MV-4-11 (cell line): ENCODE measurements at regions not wholly inside any gene's neighbourhood (a gene's known extent, or its start where the extent isn't known, plus 50 kb on each side); places are given as distances from the start of the nearest gene placed in this dataset.
"Not testable (repeated sequence)": the region's sequence is repeated elsewhere in the genome, so short reads cannot be mapped to it uniquely, and the experiment has no call there.

Experiments
- DNase-seq: peaks from one replicate; lab custom pipeline; 2025; lab: John Stamatoyannopoulos, UW

DNA sequence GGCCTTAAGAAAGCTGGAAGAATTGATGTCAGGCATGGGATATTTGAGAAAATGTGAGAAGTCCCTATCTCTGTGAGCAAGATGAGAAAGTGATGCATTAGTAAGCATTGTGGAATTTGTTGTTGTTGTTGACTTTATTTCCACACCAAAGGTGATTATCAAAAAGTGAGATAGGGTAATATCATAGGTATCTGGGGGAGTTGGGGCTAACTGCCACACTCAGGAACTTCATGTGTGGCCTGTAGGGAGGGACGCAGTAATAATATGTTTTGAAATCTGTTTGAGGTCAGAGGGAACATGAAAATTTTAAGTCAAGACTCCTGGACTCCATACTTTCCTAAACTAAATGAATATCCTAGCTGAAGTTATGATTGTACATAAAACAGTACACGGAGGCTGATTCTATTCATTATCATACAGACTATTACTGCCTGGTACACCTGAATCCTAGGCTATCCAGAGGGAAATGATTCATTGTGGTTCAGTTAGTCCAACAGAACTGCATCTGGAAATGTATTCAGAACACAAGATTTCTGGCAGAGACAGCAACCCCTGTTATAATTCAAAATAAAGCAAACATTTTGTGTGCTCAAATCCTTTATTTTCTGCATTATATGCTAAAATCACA, 304.8 kb downstream of the CPS1 start:
- no peak for DNase-seq

DNA sequence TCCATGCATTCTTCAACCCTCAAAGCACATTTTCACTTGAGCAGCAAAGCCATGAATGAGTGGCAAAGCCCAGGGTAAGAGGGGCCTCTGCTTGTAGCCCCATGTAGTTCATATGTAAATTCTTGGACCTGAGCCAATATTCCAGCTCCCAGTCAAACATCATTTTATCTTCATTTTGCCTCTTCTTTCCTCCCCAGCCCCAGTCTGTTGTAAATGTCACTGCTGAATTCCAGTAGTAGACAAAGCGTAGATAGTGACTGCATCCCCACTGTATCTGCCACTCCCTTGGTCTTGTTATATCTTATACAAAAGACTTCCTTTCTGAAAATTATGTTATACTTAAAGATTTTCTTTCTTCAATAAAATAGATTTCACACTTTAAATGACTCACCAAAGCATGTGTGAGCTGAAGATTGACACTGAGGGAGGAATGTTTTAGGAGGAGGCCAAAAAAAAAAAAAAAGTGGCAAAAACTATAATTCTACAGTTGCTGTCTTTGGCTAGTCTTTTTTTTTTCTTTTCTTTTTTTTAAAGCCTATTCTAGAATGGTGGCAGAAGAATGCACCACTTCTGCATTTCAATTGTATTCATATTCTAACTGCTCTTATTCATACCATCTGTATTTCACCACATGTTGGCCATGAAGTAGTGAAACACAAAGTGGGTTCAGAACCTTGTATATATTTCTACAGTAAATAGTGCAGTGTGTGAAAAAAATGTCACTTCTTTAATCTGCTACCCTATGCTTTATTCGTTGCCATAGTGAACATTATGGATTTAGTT, 306.1 kb downstream of the CPS1 start:
- DNase-seq: peak; percentile 17

DNA sequence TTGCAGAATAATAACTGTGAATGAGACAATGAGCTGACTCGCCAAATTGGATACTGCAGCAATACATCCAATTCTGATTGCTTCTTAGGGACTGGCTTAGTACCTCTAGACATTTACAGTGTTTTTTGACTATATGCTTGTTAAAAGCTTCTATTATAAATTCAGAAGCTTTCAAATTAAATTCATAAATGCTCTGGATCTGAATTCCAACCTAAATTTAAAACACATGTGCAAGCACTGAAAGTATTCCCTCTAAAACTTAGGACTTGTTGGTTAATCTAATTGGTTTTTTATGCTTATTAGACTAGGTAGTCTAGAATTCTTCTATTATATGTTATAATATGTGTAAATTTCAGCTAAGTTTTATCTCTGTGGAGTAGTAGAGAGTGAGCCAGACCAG, 306.9 kb downstream of the CPS1 start:
- DNase-seq: no peak

DNA sequence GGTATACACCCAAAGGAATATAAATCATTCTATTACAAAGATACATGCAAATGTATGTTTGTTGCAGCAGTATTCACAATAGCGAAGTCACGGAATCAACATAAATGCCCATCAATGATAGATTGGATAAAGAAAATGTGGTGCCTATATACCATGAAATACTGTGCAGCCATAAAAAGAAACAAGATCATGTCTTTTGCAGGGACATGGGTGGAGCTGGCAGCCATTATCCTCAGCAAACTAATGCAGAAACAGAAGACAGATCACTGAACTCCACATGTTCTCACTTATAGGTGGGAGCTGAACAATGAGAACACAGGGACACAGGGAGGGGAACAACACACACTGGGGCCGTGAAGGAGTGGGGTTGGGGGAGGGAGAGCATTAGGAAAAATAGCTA, 315.2 kb downstream of the CPS1 start:
- not testable (repeated sequence) for DNase-seq

DNA sequence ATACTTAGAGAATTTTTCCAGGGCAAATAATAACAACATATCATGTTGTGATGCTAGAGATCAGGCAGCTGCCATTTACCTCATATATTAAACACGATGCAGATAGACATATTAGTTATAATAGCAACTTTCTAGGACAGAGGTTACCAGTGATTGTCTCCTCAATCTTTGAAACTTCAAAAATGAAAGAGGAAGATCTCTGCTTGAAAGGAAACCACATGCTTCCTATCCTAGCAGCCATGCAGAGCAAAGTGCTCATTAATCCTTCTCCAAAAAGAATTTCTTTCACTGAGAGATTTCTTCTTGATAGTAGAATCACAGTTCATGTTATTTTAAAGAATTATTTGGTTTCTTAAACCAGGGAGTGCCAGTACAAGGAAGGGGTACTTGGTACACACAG, 317.2 kb downstream of the CPS1 start:
- peak; percentile 4 for DNase-seq

DNA sequence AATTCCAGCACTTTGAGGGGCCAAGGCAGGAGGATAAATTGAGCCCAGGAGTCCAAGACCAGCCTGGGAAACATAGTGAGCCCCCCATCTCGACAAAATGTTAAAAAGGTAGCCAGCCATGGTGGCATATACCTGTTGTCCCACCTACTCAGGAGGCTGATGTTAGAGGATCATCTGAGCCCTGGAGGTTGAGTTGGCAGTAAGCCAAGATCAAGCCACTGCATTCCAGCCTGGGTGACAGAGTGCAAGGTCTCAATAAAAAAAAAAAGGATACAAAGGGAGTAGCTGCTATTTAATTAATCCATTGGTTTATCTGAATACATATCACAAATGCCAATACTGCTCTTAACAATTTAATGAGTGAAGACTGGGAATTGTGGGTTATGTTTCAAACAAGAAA, 327.8 kb downstream of the CPS1 start:
- no peak for DNase-seq

DNA sequence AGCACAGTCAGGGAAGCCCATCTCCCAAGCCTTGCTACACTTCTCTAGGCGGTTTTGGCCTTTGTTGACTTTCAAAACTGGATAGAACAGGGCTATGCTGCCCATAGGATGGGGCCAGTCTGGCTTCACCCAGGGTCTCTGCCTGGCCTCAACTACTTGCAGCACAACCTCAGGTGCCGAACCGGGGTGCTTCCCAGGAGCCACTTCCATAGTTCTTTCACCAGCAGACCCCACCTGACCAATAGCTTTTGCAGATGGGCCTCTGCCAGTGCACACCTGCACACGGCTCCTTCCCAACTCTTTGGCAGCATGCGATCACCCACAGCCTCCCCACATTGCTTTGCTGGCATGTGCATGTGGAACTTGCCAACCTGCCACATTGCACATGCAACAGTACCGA, 331.6 kb downstream of the CPS1 start:
- no peak for DNase-seq

DNA sequence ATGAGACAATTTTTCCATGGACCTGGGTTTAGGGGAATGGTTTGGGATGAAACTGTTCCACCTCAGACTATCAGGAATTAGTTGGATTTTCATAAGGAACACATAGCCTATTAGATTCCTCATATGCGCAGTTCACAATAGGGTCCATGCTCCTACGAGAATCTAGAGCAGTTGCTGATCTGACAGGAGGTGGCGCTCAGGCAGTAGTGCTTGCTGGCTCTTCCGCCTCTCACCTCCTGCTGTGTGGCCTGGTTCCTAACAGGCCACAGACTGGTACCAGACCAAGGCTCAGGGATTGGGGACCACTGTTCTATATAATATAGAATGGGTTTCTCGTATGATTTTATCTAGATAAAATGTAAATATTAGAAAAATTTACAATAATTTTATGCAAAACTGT, 338.7 kb downstream of the CPS1 start:
- no peak for DNase-seq

DNA sequence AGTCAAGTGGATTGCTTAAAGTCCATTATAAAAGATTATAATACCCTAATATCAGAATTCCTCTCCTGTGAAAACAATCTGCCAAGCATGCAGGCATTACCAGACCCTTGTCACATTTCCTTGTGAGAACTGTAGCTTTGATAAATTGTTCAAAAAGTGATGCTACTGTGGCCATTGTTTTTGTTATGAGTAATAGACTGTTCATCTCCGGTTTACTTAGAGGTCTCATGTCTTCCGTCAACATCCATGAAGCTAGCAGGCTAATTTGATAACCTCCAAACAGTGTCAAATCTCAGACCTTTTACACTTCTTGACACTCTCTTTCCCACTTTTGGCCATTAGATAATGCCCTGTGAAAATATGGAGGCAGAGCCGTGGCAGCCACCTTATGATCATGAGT, 342.7 kb downstream of the CPS1 start:
- no peak for DNase-seq

DNA sequence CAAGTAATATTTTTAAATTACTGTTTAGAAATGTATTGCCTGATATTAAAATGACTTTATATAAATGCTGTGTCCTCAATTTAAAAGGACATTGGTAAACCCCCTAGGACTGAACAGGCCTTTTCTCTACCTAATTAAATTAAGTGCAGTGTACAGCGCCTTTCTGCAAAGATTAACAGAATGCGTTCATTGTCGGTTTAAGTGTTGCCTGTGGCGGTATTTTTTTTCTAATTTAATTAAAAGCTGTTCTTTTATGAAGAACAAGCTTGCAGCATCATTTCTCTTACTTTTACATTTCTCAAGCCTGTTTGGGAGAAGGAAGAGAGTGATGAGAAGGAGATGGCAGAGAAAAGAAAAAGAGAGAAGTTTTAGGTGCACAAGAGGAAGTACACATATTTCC, 344.9 kb downstream of the CPS1 start:
- no peak for DNase-seq

DNA sequence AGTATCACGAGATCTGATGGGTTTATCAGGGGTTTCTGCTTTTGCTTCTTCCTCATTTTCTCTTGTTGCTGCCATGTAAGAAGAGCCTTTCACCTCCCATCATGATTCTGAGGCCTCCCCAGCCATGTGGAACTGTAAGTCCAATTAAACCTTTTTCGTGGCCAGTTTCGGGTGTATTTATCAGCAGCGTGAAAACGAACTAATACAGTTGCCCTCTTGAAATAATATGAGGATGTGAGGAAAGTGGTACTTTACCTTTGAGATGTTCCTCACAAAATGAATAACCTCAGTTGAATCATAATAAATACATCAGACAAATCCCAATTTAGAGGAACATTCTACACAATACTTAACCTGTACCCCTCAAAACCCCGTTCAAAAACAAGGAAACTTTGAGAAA, 356.4 kb downstream of the CPS1 start:
- no peak for DNase-seq

DNA sequence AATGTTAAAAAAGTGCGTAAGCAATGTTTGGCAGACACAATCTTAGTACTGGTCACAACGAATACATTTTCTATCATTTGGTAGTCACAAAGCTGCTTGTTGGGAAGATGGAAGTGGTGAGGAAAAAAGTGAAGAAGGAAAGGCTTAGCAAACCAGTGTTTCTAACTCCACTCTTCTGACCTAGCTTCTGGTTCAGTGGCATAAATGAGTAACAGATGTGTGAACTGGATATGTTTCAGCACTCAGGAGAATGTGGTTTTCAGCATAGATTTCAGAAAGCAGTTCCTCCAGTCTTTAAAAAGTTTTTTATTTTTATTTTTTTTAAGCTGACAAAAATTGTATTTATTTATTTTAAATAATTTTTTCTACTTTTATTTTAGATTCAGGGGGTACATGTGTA, 357.1 kb downstream of the CPS1 start:
- no peak for DNase-seq

DNA sequence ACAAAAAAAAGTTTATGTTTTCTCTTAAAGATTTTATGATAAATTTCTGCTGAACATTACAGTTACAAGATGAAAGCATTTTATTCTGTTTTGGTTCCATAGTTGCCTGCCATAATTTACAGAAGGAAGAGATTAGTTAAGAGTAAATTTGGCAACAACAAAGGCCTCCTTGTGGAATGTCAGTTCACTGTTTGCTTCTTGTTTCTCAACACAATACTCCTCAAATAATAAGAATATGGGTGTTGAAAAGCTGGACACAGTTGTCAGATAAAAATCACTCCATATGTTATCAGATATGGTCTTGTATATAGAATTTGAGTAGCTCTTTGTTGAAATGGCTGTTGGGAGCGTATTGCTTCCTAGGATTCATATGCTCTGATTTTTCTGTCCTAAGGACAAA, 359.5 kb downstream of the CPS1 start:
- DNase-seq: no peak

DNA sequence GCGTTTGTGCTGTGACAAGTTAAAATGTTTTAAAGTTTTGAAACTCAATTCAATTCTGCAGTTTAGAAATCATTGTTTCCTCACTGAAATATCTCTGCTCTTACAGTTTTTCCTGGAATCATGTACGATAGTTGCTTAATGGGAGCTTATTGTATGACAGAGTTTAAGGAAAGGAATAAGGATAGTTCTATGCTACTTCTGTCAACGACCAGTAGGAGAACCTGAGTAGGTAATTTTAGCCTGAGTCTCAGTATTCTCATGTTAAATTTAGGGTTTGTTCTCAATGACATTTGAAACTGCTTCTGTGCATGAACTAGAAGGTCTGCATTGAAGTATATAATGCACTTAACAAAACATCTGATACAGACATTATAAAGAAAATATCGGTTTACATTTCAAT, 361.1 kb downstream of the CPS1 start:
- no peak for DNase-seq

DNA sequence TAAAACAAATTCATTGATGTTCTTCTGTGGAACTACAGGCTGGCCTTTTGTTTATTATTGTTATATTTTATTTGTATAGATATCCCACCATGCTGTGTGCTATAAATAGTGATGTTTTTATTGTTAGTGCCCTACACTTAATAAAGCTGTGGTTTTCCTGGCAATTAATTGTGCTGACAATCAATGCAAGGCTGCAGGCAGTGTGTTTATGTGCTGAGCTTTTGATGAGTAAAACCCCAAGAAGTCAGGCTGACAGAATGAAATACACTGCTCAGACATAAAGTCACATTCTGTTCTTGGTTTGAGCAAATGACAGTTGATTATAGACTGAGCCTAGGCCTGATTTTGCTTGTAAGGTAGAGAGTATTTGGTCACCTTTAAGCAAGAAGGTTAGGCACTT, 362.7 kb downstream of the CPS1 start:
- DNase-seq: no peak

DNA sequence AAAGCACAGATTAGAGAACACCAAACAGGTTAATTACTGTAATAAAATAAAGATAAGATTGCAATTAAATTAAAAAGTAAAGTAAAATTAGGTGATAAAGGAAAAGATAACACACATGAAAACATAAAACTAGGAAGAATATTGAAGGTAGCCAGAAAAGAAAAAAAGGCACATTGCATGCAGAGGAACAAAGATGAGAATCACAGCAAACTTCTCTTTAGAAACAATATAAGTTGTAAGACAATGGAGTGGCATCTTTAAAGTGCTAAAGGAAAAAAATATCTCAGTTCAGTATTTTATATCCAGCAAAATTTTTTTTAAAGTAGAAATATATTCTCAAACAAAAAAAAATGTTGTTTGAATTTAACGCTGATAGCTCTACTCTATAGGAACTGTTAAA, 366.0 kb downstream of the CPS1 start:
- DNase-seq: no peak

DNA sequence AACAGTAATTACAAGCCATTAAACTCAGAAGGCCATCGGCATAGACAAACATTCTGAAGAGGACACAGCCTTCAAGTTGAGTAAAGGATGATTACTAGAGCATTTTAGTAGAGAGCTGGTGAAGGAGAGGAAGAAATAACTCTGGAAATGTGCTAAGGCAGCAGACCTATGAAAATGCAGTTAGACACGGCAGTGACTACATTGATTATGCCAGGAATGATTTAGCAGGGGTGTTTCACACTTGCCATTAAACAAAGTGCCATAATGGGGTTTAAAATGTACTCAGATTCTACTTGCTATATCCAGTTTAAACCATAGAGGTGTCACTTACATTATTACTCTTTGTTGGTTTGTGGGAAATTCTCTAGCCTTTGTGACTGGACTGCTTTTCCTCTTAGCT, 372.3 kb downstream of the CPS1 start:
- no peak for DNase-seq

DNA sequence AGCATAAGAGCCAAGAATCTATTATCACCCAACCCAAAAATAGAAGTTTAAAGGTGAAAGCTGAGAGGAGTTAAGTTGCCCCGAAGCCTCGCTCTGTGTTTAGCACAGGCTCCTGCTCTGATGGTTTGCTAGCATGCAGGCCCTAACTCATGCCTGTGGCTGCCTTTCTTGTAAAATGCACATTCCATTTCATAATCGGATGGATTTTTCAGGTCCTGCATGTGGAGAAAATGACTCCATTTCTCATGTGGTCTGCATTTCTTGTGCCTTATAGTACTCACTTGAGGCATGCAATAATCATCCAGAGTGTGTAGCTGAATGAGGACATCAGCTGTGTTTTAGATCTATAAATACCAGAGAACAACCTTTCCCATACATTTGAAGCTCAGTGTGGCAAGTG, 381.8 kb downstream of the CPS1 start:
- no peak for DNase-seq

DNA sequence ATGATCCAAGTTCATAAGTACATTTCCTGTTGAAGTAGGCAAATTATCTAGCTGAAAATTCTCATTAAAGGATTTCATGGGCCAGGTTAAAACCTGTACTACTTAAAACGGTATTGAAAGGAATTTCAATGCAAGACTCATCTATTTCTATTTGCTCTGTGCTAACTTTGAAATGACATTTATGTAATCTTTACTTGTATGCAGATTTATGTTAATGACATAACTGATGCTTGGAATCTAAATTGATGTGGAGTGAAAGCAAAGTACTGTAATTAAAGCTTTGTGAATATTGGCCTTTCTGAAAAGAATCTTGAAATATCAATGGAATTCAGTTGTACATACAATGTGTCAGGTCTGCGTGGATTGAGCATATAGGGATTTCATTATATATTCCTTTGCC, 390.0 kb downstream of the CPS1 start:
- DNase-seq: no peak

DNA sequence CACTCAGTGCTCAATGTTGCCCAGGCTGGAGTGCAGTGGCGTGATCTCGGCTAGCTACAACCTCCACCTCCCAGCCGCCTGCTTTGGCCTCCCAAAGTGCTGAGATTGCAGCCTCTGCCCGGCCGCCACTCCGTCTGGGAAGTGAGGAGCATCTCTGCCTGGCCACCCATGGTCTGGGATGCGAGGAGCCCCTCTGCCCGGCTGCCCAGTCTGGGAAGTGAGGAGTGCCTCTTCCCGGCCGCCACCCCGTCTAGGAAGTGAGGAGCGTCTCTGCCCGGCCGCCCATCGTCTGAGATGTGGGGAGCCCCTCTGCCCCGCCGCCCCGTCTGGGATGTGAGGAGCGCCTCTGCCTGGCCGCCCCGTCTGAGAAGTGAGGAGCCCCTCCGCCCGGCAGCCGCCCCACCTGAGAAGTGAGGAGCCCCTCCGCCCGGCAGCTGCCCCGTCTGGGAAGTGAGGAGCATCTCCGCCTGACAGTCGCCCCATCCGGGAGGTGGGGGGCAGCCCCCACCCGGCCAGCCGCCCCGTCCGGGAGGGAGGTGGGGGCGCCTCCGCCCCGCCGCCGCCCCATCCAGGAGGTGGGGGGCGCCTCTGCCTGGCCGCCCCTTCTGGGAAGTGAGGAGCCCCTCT, 394.1 kb downstream of the CPS1 start:
- DNase-seq: not testable (repeated sequence)

DNA sequence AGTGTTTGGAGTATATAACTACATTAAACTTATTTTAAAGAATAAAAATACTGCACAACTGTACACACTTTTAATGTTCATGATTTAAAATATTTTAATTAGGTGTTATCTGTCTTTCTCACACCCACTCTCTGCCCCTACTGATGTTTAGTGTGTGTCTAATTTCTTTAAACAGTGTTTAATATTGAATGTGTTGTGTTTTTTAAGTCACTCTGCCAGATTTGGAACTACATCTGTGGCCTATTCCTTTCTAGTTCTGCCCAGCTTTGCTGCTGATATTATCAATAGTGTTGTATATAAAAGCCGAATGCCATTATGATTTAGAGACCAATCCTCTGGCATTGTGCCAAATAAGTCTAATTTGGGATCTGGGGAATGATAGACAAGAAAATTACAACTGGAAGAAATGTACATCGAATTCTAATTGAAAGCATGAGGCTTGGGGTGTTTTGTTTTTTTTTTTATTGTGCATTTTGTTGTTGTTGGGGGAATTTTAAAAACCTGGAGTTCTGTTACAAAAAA, 398.0 kb downstream of the CPS1 start:
- no peak for DNase-seq

DNA sequence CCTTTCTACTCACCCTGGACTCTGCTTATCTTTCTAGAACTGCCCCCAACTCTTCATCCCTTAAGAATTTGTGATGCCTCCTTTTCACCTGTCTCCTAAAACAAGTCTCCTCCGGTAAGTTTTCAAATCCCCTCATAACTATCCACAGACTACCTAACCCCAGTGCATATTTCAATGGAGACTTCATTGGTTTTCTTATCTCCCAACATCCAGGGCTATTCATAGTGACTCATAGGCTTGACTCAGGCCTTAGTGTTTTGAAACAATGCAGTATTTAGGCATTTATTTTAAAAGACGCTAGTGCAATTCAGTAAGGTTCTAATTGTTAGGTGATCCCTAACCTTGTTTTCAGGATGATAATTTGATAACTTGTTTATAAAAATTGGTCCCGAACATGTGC, 399.2 kb downstream of the CPS1 start:
- DNase-seq: no peak

DNA sequence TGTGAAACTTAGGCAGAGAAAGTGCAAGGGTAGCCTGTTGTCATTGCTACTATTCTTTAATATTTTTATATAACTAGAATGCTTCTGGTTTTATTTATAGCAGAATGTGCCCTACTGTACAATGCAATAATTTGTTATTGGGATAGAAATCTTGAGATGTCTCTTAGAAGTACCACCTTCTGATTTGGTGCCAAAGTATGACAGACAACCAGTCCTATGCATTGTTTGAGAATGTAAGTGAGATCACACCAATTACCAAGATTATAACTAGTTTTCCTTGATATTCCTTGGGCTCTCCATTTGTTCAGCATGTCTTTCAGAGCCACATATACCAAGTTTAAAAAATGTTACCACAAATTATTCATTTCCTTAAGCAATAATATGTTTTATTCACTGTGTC, 399.7 kb downstream of the CPS1 start:
- DNase-seq: no peak
